IPS DF 6.9 (cell line): ENCODE measurements at regions not wholly inside any gene's neighbourhood (a gene's known extent, or its start where the extent isn't known, plus 50 kb on each side); places are given as distances from the start of the nearest gene placed in this dataset.

Source experiments
- DNase-seq: peaks from one replicate; pipeline ENCODE4 v3.0.0-alpha.2; 2013; ENCODE audit warnings: low read depth, low spot score
- H3K27ac ChIP-seq: one replicate; pipeline ENCODE4 v1.5.1; 2013; ENCODE audit warnings: low read length, control low read depth
- H3K27me3 ChIP-seq: 2 replicates; pipeline ENCODE4 v1.6.1; 2013; ENCODE audit warnings: mild to moderate bottlenecking, low read length; ENCODE audit not compliant: control insufficient read depth, insufficient read depth
- H3K36me3 ChIP-seq: 2 replicates; pipeline ENCODE4 v1.6.1; 2013; ENCODE audit warnings: low read length; ENCODE audit not compliant: control insufficient read depth, insufficient read depth
- H3K4me1 ChIP-seq: 2 replicates; pipeline ENCODE4 v1.6.1; 2013; ENCODE audit warnings: low read length; ENCODE audit not compliant: control insufficient read depth, insufficient read depth
- H3K4me3 ChIP-seq: 2 replicates; pipeline ENCODE4 v1.5.1; 2013; ENCODE audit warnings: mild to moderate bottlenecking, low read length
- H3K9me3 ChIP-seq: 2 replicates; pipeline ENCODE4 v1.6.1; 2013; ENCODE audit warnings: low read length, inconsistent platforms; ENCODE audit not compliant: control insufficient read depth, insufficient read depth
- WGBS: extraction: QIAGEN DNeasy Blood & Tissue Kit; methylation state at CpG from one replicate; pipeline ENCODE4 v1.1.7; 2013; ENCODE audit warnings: mixed read lengths, missing lambda C conversion rate; ENCODE audit not compliant: insufficient read length, insufficient coverage; 5-methylcytosine and 5-hydroxymethylcytosine counted together

GRCh38 chr4:181479141-181479540 lies 764.1 kb upstream of the TENM3 start:
- Histone ChIP-seq H3K4me1 (peaks cover 2% of the 10 kb centered on the region; the same call in 1 of the 2 replicates), H3K4me3 (no peak overlapping the region), H3K36me3 (no peaks in the 10 kb centered on the region), H3K9me3 (no peaks in the 10 kb centered on the region), H3K27me3 (no peaks in the 10 kb centered on the region), H3K27ac (no peak overlapping the region)
- no peak for DNase-seq
- WGBS = no CpG with 5 or more reads among the region's 2 CpGs

DNA sequence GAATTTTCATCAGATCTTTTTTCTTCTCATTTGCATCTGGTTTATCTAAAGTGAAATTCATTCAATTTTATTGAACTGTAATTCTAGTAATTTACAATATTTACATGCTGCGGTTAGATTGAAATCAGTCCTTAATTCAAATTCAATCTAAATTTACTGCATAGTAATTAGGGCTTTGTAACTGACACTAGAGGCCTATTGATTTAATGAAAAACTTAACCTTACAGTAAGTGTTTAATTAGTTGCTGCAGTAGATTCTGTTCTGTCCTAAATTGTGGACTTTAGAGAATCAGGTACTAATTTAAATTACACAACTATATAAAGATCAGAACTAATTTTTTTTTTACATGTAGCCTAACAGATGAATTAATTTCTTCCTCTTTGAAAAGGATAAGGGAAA lies 758.8 kb upstream of the TENM3 start:
- H3K4me1 ChIP-seq = no peaks in the 10 kb centered on the region
- H3K27me3 ChIP-seq = no peaks in the 10 kb centered on the region
- no peaks in the 10 kb centered on the region for H3K9me3 ChIP-seq
- DNase-seq = no peak
- no peaks in the 10 kb centered on the region for H3K36me3 ChIP-seq
- H3K4me3 ChIP-seq = no peak overlapping the region
- H3K27ac ChIP-seq = no peak overlapping the region
- WGBS = no CpG with 5 or more reads among the region's 1 CpG

- Histone ChIP-seq H3K4me1 (no peaks in the 10 kb centered on the region), H3K36me3 (no peaks in the 10 kb centered on the region), H3K27ac (no peak overlapping the region), H3K9me3 (no peaks in the 10 kb centered on the region), H3K4me3 (no peak overlapping the region), H3K27me3 (no peaks in the 10 kb centered on the region)
- DNase-seq = no peak
Observed at GRCh38 chr4:181488926-181489325, 754.3 kb upstream of the TENM3 start.

GRCh38 chr4:181498148-181498547 lies 745.1 kb upstream of the TENM3 start:
- no peak overlapping the region for H3K4me3 ChIP-seq
- no peaks in the 10 kb centered on the region for H3K9me3 ChIP-seq
- no peaks in the 10 kb centered on the region for H3K36me3 ChIP-seq
- no peaks in the 10 kb centered on the region for H3K27me3 ChIP-seq
- DNase-seq = no peak
- WGBS = no CpG with 5 or more reads among the region's 1 CpG
- no peaks in the 10 kb centered on the region for H3K4me1 ChIP-seq
- no peak overlapping the region for H3K27ac ChIP-seq

DNA sequence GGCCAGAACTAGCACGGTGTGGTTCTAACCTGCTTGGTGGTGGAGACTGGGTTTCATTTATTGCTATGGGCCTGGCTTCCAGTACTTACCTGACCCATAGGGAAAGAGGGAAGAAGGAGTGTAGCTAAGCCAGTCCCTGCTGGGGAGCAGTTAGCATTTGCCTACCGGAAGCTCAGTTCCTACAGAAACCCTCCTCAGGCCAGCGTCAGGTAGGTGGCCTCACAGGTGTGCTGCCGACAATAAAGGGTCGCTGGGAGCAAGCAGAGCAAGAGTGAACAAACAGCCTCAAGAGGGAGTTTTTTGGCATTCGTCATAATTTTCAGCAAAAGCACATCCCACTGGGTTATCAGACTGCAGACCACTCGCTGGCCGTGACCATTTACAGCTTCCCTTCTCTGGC lies 740.6 kb upstream of the TENM3 start:
- no peaks in the 10 kb centered on the region for H3K36me3 ChIP-seq
- no peak for DNase-seq
- no CpG with 5 or more reads among the region's 8 CpGs for WGBS
- H3K27ac ChIP-seq = no peak overlapping the region
- no peaks in the 10 kb centered on the region for H3K9me3 ChIP-seq
- no peak overlapping the region for H3K4me3 ChIP-seq
- no peaks in the 10 kb centered on the region for H3K27me3 ChIP-seq
- H3K4me1 ChIP-seq = peaks cover 4% of the 10 kb centered on the region; the same call in 1 of the 2 replicates

GRCh38 chr4:181503687-181504390 lies 739.4 kb upstream of the TENM3 start:
- Histone ChIP-seq H3K36me3 (no peaks in the 10 kb centered on the region), H3K27me3 (no peaks in the 10 kb centered on the region), H3K9me3 (no peaks in the 10 kb centered on the region), H3K27ac (no peak overlapping the region), H3K4me1 (peaks cover 4% of the 10 kb centered on the region; the same call in 1 of the 2 replicates), H3K4me3 (no peak overlapping the region)
- WGBS = no CpG with 5 or more reads among the region's 12 CpGs
- no peak for DNase-seq

- no peaks in the 10 kb centered on the region for H3K27me3 ChIP-seq
- no CpG with 5 or more reads among the region's 6 CpGs for WGBS
- H3K4me1 ChIP-seq = peaks cover 4% of the 10 kb centered on the region; the same call in 1 of the 2 replicates
- H3K36me3 ChIP-seq = no peaks in the 10 kb centered on the region
- H3K27ac ChIP-seq = no peak overlapping the region
- DNase-seq = no peak
- H3K4me3 ChIP-seq = no peak overlapping the region
- H3K9me3 ChIP-seq = no peaks in the 10 kb centered on the region
Observed at GRCh38 chr4:181504924-181505323, 738.3 kb upstream of the TENM3 start.

DNA sequence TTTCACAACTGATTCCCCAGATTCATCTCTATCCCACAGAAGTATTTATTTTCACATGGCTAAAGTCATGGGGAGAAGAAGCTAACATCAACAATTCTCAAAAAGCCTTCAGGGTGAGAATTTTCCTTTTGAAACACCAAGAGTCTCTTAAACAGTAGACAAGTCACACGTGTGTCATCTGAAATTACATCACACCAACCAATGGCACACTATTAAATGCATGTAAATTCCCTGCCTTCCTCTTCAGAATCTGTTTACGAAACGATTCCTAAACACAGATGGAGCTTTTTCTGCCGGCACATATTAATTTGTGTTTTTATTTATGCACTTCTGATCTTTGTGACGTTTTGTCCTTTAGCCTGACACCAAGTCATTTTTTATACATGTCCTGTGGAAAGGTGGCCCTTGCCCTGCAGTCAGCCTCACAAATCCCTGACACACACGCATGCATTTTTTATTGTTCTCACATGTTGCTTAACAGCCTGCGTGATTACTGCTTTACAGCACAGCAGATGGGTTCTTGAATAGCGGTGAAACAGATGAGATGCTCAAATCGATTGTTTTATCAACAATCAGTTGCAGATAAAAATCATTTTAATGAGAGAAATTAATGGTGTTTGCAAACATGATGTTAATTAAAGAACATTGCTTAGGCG lies 735.9 kb upstream of the TENM3 start:
- DNase-seq = no peak
- WGBS = no CpG with 5 or more reads among the region's 10 CpGs
- no peak overlapping the region for H3K27ac ChIP-seq

GRCh38 chr4:181507938-181508337 lies 735.3 kb upstream of the TENM3 start:
- Histone ChIP-seq H3K4me1 (peaks cover 4% of the 10 kb centered on the region; the same call in 1 of the 2 replicates), H3K27ac (no peak overlapping the region), H3K9me3 (no peaks in the 10 kb centered on the region), H3K4me3 (no peak overlapping the region), H3K27me3 (no peaks in the 10 kb centered on the region), H3K36me3 (no peaks in the 10 kb centered on the region)
- WGBS = no CpG with 5 or more reads among the region's 6 CpGs
- no peak for DNase-seq

More for the DNA sequence above, 735.9 kb upstream of the TENM3 start:
- Histone ChIP-seq H3K27me3 (no peaks in the 10 kb centered on the region), H3K4me1 (peaks cover 4% of the 10 kb centered on the region; the same call in 1 of the 2 replicates), H3K36me3 (no peaks in the 10 kb centered on the region), H3K4me3 (no peak overlapping the region), H3K9me3 (no peaks in the 10 kb centered on the region)

DNA sequence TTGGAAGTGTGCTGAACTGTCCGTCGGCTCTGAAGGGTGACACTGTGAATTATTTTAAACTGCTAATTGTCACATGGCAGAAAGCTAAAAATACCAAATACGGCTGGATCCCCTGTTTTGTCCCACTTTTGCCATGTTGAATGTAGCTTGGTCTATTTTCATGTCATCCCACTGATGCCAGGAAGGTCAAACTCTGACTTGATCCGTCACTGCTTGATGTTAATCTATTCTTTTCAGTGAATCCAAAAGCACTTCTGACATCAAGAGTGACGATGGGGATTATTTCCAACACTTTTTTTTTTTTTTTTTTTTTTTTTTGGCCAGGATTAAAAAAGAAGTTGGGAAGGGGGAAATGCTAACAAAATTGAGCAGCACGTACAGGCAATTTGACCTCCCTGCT lies 734.6 kb upstream of the TENM3 start:
- no peak overlapping the region for H3K27ac ChIP-seq
- no peak for DNase-seq
- no peak overlapping the region for H3K4me3 ChIP-seq
- no CpG with 5 or more reads among the region's 6 CpGs for WGBS
- no peaks in the 10 kb centered on the region for H3K9me3 ChIP-seq
- H3K27me3 ChIP-seq = no peaks in the 10 kb centered on the region
- H3K4me1 ChIP-seq = peaks cover 4% of the 10 kb centered on the region; the same call in 1 of the 2 replicates
- no peaks in the 10 kb centered on the region for H3K36me3 ChIP-seq

DNA sequence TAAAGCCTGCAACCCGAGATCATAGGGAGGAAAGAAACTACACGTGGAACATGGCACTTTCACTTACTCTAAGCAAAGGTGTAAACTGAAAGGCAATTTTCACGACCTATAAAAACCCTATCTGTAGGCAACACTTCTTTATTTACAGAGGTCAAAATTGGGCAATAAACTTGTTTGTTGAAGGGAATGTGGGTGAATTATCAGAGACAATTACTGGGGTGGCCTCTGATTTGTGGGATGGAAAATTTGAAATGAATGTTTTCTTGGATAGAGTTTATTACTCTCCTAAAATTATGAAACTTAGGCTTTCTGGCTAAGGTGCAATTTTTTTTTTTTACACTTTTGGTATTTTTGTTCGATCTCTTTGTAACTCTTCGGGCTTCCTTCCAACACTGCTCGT lies 734.1 kb upstream of the TENM3 start:
- DNase-seq = no peak
- Histone ChIP-seq H3K4me1 (0 out of 2 replicates have a peak, but pooled peaks cover 2% of the 10 kb centered on the region), H3K9me3 (no peaks in the 10 kb centered on the region), H3K4me3 (no peak overlapping the region), H3K36me3 (no peaks in the 10 kb centered on the region), H3K27ac (no peak overlapping the region), H3K27me3 (no peaks in the 10 kb centered on the region)
- WGBS = no CpG with 5 or more reads among the region's 6 CpGs
